GM20000 (cell line): ENCODE measurements at regions not wholly inside any gene's neighbourhood (a gene's known extent, or its start where the extent isn't known, plus 50 kb on each side); places are given as distances from the start of the nearest gene placed in this dataset.

ENCODE experiments used
- DNase-seq: peaks from one replicate; pipeline ENCODE4 v3.0.0; 2012; ENCODE audit warnings: low spot score
- TF ChIP-seq, protein P1 (sequence below): IDR thresholded peaks from 2 replicates; pipeline ENCODE4 v1.5.1; 2012; ENCODE audit warnings: mild to moderate bottlenecking, control low read depth; ENCODE audit errors: extremely low read depth, missing control alignments

DNA sequence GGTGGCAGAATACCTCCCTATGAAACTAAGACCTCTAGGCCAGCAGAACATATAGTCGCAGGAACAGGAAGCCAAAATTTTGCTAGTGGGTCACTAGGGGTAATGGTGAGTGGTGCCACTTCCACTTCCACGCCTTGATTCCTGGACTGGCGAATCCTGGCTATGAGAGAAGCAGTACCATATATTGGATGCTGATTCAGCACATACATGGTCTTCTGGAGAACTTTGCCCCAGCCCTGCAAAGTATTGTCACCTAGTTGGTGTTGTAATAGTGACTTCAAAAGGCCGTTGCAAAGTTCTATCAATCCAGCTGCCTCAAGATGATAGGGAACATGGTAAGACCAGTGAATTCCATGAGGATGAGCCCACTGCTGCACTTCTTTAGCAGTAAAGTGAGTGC, 769.8 kb upstream of the GYPC start:
- TF ChIP-seq, protein P1, sequence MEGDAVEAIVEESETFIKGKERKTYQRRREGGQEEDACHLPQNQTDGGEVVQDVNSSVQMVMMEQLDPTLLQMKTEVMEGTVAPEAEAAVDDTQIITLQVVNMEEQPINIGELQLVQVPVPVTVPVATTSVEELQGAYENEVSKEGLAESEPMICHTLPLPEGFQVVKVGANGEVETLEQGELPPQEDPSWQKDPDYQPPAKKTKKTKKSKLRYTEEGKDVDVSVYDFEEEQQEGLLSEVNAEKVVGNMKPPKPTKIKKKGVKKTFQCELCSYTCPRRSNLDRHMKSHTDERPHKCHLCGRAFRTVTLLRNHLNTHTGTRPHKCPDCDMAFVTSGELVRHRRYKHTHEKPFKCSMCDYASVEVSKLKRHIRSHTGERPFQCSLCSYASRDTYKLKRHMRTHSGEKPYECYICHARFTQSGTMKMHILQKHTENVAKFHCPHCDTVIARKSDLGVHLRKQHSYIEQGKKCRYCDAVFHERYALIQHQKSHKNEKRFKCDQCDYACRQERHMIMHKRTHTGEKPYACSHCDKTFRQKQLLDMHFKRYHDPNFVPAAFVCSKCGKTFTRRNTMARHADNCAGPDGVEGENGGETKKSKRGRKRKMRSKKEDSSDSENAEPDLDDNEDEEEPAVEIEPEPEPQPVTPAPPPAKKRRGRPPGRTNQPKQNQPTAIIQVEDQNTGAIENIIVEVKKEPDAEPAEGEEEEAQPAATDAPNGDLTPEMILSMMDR: no peak
- no peak for DNase-seq

DNA sequence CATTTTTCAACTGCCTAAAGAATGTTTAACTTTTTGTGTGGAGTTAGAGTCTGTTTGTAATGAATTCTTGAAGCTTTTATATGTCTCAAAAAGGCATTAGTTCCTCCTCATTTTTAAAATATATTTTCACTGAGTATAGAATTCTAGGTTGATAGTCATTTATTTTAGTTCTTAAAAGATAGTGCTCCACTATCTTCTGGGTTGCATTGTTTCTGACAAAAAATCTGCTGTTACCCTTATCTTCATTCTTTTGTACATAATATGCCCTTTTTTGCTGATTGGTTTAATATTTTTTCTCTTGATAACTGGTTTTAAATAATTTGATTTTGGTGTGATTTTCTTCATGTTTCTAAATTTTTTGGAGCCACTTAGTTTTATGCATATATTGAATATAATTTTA, 754.7 kb upstream of the GYPC start:
- TF ChIP-seq, protein P1: no peak
- no peak for DNase-seq

DNA sequence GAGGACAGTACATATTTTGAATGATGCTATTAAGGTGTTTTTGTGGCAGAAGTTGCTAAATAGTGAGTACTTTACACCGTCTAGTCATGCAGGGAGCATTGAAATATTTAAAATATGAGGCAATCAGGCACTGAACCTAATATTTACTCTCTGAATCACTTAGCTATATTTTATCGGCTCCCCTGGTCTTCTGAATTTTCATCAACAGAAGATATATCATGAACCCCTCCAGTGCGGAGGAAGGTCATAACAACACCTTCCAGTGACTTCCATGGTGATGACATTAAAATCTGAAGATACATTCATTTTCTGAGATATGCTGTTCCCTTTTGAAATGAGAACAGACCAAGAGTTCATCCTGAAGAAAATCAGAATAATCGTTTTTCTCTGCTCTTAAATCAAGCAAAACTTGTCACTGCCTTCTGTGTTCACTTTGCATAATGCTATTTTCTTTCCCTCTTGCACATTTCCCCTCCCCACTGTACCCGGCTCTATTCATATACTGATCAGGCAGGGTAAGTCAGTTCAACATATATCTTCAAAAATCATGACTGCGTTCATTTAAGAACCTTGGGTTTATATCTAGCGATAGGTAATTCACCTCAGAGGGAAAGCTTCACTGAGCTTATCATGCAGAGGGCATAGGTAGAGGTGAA, 729.9 kb upstream of the GYPC start:
- TF ChIP-seq, protein P1: no peak

DNA sequence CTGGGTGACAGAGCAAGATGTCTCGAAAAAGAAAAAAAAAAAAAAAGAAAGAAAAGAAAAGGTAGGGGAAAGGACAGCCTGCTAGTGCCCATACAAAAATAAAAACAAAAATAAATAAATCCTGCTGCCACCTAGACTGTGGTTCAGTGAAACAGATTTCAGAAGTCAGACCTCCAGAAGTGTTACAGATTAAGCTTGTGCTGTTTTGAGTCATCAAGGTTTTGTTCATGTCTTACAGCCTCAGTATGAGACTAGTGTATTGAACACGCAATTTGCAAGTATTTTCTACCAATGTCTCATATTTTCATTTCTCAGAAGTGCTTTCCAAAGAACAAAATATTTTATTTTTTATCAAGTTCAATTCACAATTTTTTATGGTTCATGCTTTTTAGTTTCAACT, 720.4 kb upstream of the GYPC start:
- DNase-seq: no peak
- TF ChIP-seq, protein P1: no peak

More for the DNA sequence above, 729.9 kb upstream of the GYPC start:
- no peak for DNase-seq

DNA sequence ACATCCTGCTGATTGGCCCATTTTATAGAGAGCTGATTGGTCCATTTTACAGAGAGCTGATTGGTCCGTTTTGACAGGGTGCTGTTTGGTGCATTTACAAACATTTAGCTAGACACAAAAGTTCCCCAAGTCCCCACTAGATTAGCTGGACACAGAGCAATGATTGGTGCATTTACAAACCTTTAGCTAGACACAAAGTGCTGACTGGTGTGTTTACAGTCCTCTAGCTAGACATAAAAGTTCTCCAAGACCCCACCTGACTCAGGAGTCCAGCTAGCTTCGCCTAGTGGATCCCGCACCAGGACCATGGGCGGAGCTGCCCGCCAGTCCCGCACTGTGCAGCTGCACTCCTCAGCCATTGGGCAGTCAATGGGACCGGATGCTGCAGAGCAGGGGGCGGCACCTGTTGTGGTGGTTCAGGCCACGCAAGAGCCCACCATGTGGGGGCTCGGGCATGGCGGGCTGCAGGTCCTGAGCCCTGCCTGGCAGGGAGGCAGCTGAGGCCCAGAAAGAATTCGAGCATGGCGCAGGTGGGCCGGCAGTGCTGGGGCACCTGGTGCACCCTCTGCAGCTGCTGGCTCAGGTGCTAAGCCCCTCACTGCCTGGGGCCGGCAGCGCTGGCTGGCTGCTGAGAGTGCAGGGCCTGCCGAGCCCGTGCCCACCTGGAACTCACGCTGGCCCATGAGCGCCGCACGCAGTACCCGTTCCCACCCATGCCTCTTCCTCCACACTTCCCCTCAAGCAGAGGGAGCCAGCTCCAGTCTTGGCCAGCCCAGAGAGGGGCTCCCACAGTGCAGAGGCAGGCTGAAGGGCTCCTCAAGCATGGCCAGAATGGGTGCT, 713.2 kb upstream of the GYPC start:
- DNase-seq: no peak
- TF ChIP-seq, protein P1: no peak

DNA sequence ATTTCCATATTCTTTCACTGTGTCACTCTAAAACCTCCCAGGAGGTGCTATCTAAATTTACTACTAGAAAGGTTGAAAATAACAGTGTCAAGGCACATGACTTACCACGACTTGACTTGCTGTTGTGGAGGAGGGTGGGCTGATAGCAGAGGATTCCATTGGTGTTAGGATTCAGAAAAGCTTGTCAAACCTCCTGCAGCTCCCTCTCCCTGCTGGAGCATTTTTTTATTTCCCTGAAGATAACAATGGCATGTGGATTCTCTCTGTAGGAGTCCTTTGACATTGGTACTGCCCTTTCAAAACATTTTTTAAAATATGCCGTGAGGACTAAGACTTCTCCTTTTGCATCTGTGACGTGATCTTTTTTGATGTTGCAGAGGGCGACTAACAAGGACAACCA, 696.9 kb upstream of the GYPC start:
- TF ChIP-seq, protein P1: no peak

DNA sequence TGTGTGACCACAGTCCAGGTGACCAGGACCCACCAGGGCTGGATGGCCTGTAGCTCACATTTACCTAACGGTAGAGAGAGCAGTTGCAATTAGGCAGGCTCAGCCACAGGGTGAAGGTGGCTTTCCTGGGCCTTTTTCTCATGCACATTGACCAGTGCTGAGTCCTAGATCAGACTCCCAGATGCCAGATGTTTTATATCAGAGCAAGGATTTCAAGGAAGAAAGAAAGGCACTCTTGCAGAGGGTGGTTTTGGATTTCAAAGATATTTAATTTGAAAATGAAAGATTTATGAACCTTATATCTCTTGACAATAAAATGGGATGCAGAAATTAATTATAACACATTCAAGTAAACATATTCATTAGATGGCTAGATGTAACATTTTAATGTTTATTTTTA, 694.2 kb upstream of the GYPC start:
- TF ChIP-seq, protein P1: no peak
- DNase-seq: no peak

More for the DNA sequence above, 696.9 kb upstream of the GYPC start:
- DNase-seq: no peak
